ENCODE measurements at regions not wholly inside any gene's neighbourhood (a gene's known extent, or its start where the extent isn't known, plus 50 kb on each side); places are given as distances from the start of the nearest gene placed in this dataset.

- Mint-ChIP-seq H3K9me3 (peaks cover 1 to 2% of the 10 kb centered on the region in 2 donors), H3K4me1 (ENCODE audit: low read depth) (no peaks in the 10 kb centered on the region), H3K4me3 (no peak overlapping the region), H3K36me3 (ENCODE audit: insufficient read depth in 2 of 2) (peaks cover 0 to 2% of the 10 kb centered on the region in 2 donors), H3K27ac (no peak overlapping the region), H3K27me3 (ENCODE audit: low read depth) (no peaks in the 10 kb centered on the region)
- DNase-seq (no peak), ATAC-seq (replicated peaks in 1 of 2) (no peak)
Measured at GRCh38 chr10:63878428-63878827, 357.2 kb downstream of the REEP3 start.

GRCh38 chr10:63883861-63884260, 362.7 kb downstream of the REEP3 start:
- Mint-ChIP-seq H3K27me3 (ENCODE audit: low read depth) (peaks cover 6% of the 10 kb centered on the region), H3K4me1 (ENCODE audit: low read depth) (no peaks in the 10 kb centered on the region), H3K4me3 (no peak overlapping the region), H3K36me3 (ENCODE audit: insufficient read depth in 2 of 2) (peaks cover 0 to under 1% of the 10 kb centered on the region in 2 donors), H3K9me3 (peaks cover 1 to 2% of the 10 kb centered on the region in 2 donors), H3K27ac (no peak overlapping the region)
- DNase-seq: no peak
- no peak for ATAC-seq (replicated peaks in 1 of 2)

GRCh38 chr10:63884426-63884825, 363.2 kb downstream of the REEP3 start:
- peaks cover 6% of the 10 kb centered on the region for H3K27me3 Mint-ChIP-seq (ENCODE audit: low read depth)
- no peak for DNase-seq
- ATAC-seq (replicated peaks in 1 of 2): no peak
- H3K4me3 Mint-ChIP-seq: no peak overlapping the region
- H3K36me3 Mint-ChIP-seq (ENCODE audit: insufficient read depth in 2 of 2): no peaks in the 10 kb centered on the region
- H3K27ac Mint-ChIP-seq: no peak overlapping the region
- H3K4me1 Mint-ChIP-seq (ENCODE audit: low read depth): no peaks in the 10 kb centered on the region
- peaks cover 1 to 2% of the 10 kb centered on the region in 2 donors for H3K9me3 Mint-ChIP-seq

GRCh38 chr10:63885156-63885555, 364.0 kb downstream of the REEP3 start:
- no peaks in the 10 kb centered on the region for H3K36me3 Mint-ChIP-seq (ENCODE audit: insufficient read depth in 2 of 2)

GRCh38 chr10:63886281-63887022, 365.3 kb downstream of the REEP3 start:
- no peak overlapping the region for H3K4me3 Mint-ChIP-seq
- no peak overlapping the region for H3K27ac Mint-ChIP-seq
- ATAC-seq (replicated peaks in 1 of 2): no peak
- H3K4me1 Mint-ChIP-seq (ENCODE audit: low read depth): no peaks in the 10 kb centered on the region
- DNase-seq: no peak
- H3K36me3 Mint-ChIP-seq (ENCODE audit: insufficient read depth in 2 of 2): no peaks in the 10 kb centered on the region
- H3K27me3 Mint-ChIP-seq (ENCODE audit: low read depth): peaks cover 6% of the 10 kb centered on the region
- H3K9me3 Mint-ChIP-seq: no peaks in the 10 kb centered on the region

More at GRCh38 chr10:63885156-63885555, 364.0 kb downstream of the REEP3 start:
- no peak for ATAC-seq (replicated peaks in 1 of 2)
- H3K27ac Mint-ChIP-seq: no peak overlapping the region
- H3K27me3 Mint-ChIP-seq (ENCODE audit: low read depth): peaks cover 6% of the 10 kb centered on the region
- no peaks in the 10 kb centered on the region for H3K4me1 Mint-ChIP-seq (ENCODE audit: low read depth)
- H3K9me3 Mint-ChIP-seq: peaks cover 1 to 2% of the 10 kb centered on the region in 2 donors
- H3K4me3 Mint-ChIP-seq: no peak overlapping the region
- no peak for DNase-seq

GRCh38 chr10:63887023-63887589, 365.9 kb downstream of the REEP3 start:
- H3K4me3 Mint-ChIP-seq: no peak overlapping the region
- peaks cover 6% of the 10 kb centered on the region for H3K27me3 Mint-ChIP-seq (ENCODE audit: low read depth)
- no peaks in the 10 kb centered on the region for H3K36me3 Mint-ChIP-seq (ENCODE audit: insufficient read depth in 2 of 2)
- DNase-seq: no peak
- H3K27ac Mint-ChIP-seq: no peak overlapping the region
- no peak for ATAC-seq (replicated peaks in 1 of 2)
- no peaks in the 10 kb centered on the region for H3K4me1 Mint-ChIP-seq (ENCODE audit: low read depth)
- H3K9me3 Mint-ChIP-seq: no peaks in the 10 kb centered on the region

- Mint-ChIP-seq H3K4me1 (ENCODE audit: low read depth) (no peaks in the 10 kb centered on the region), H3K9me3 (no peaks in the 10 kb centered on the region), H3K36me3 (ENCODE audit: insufficient read depth in 2 of 2) (no peaks in the 10 kb centered on the region), H3K27ac (no peak overlapping the region), H3K4me3 (no peak overlapping the region), H3K27me3 (ENCODE audit: low read depth) (peaks cover 6% of the 10 kb centered on the region)
- no peak for ATAC-seq (replicated peaks in 1 of 2)
- no peak for DNase-seq
Measured at GRCh38 chr10:63887600-63888370, 366.6 kb downstream of the REEP3 start.

GRCh38 chr10:63889803-63890202, 368.6 kb downstream of the REEP3 start:
- no peak overlapping the region for H3K27ac Mint-ChIP-seq
- H3K36me3 Mint-ChIP-seq (ENCODE audit: insufficient read depth in 2 of 2): no peaks in the 10 kb centered on the region
- H3K4me3 Mint-ChIP-seq: no peak overlapping the region
- DNase-seq (no peak), ATAC-seq (replicated peaks in 1 of 2) (no peak)
- no peaks in the 10 kb centered on the region for H3K9me3 Mint-ChIP-seq
- no peaks in the 10 kb centered on the region for H3K4me1 Mint-ChIP-seq (ENCODE audit: low read depth)
- H3K27me3 Mint-ChIP-seq (ENCODE audit: low read depth): peaks cover 18% of the 10 kb centered on the region

GRCh38 chr10:63896992-63897391, 375.8 kb downstream of the REEP3 start:
- no peaks in the 10 kb centered on the region for H3K9me3 Mint-ChIP-seq
- H3K4me1 Mint-ChIP-seq (ENCODE audit: low read depth): no peaks in the 10 kb centered on the region
- no peaks in the 10 kb centered on the region for H3K36me3 Mint-ChIP-seq (ENCODE audit: insufficient read depth in 2 of 2)
- no peak overlapping the region for H3K27ac Mint-ChIP-seq
- H3K4me3 Mint-ChIP-seq: no peak overlapping the region
- peaks cover 26% of the 10 kb centered on the region for H3K27me3 Mint-ChIP-seq (ENCODE audit: low read depth)
- ATAC-seq (replicated peaks in 1 of 2) (no peak), DNase-seq (no peak)

- Mint-ChIP-seq H3K36me3 (ENCODE audit: insufficient read depth in 2 of 2) (no peaks in the 10 kb centered on the region), H3K9me3 (no peaks in the 10 kb centered on the region), H3K27me3 (ENCODE audit: low read depth) (peaks cover 22% of the 10 kb centered on the region), H3K4me1 (ENCODE audit: low read depth) (no peaks in the 10 kb centered on the region), H3K27ac (no peak overlapping the region), H3K4me3 (no peak overlapping the region)
- DNase-seq (no peak), ATAC-seq (replicated peaks in 1 of 2) (no peak)
Measured at GRCh38 chr10:63899673-63900300, 378.6 kb downstream of the REEP3 start.

GRCh38 chr10:63901228-63901627, 380.0 kb downstream of the REEP3 start:
- H3K4me1 Mint-ChIP-seq (ENCODE audit: low read depth): no peaks in the 10 kb centered on the region
- H3K9me3 Mint-ChIP-seq: no peaks in the 10 kb centered on the region
- no peaks in the 10 kb centered on the region for H3K36me3 Mint-ChIP-seq (ENCODE audit: insufficient read depth in 2 of 2)
- DNase-seq: no peak
- no peak overlapping the region for H3K27ac Mint-ChIP-seq
- no peak for ATAC-seq (replicated peaks in 1 of 2)
- no peak overlapping the region for H3K4me3 Mint-ChIP-seq
- H3K27me3 Mint-ChIP-seq (ENCODE audit: low read depth): peaks cover 20% of the 10 kb centered on the region

- no peaks in the 10 kb centered on the region for H3K9me3 Mint-ChIP-seq
- H3K4me3 Mint-ChIP-seq: no peak overlapping the region
Measured at GRCh38 chr10:63901881-63902280, 380.7 kb downstream of the REEP3 start.

GRCh38 chr10:63910806-63911205, 389.6 kb downstream of the REEP3 start:
- DNase-seq (no peak), ATAC-seq (replicated peaks in 1 of 2) (no peak)
- no peaks in the 10 kb centered on the region for H3K36me3 Mint-ChIP-seq (ENCODE audit: insufficient read depth in 2 of 2)
- H3K4me1 Mint-ChIP-seq (ENCODE audit: low read depth): no peaks in the 10 kb centered on the region
- H3K4me3 Mint-ChIP-seq: no peak overlapping the region
- no peak overlapping the region for H3K27ac Mint-ChIP-seq
- peaks cover 6% of the 10 kb centered on the region for H3K27me3 Mint-ChIP-seq (ENCODE audit: low read depth)
- no peaks in the 10 kb centered on the region for H3K9me3 Mint-ChIP-seq

More at GRCh38 chr10:63901881-63902280, 380.7 kb downstream of the REEP3 start:
- H3K27me3 Mint-ChIP-seq (ENCODE audit: low read depth): peaks cover 20% of the 10 kb centered on the region
- no peak overlapping the region for H3K27ac Mint-ChIP-seq
- DNase-seq: no peak
- H3K36me3 Mint-ChIP-seq (ENCODE audit: insufficient read depth in 2 of 2): no peaks in the 10 kb centered on the region
- no peak for ATAC-seq (replicated peaks in 1 of 2)
- no peaks in the 10 kb centered on the region for H3K4me1 Mint-ChIP-seq (ENCODE audit: low read depth)
